ENCODE measurements at regions not wholly inside any gene's neighbourhood (a gene's known extent, or its start where the extent isn't known, plus 50 kb on each side); places are given as distances from the start of the nearest gene placed in this dataset.

DNA sequence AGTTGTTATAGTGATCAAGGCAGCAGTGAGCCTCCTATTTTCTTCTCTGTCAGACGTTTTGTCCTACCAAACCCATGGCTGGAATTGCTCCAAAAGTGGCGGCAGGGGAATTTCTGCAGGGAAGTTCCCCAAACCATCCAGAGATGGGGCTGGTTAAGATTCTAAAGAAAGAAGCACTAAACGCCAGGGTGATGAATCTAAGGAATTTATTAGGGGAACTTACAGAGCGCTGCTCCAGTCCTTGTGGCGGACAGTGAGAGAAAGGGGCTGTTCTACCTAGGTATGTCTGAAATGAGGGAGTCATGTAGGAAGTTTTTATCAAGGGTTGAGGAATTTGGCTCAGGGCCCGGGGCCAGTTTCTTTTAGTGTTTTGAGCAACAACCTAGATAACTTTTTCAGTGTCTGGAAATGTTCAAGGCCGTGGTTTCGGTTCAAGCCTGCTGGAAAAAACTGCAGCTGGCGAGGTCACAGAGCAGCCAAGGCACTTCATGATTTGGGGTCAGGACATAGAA lies 222.4 kb upstream of the B3GALT2 start:
- H3K4me3 ChIP-seq (ENCODE audit: low read depth, low read length) = no peak overlapping the region
- DNase-seq = peak; percentile 91 to 92
- H3K14ac ChIP-seq (ENCODE audit: low read length) = no peak overlapping the region
- H4K8ac ChIP-seq (ENCODE audit: low read depth, low read length) = no peak overlapping the region
- no peaks in the 10 kb centered on the region for H3K79me2 ChIP-seq (ENCODE audit: control insufficient read depth, insufficient read depth, low read length, poor library complexity)
- H3K23ac ChIP-seq (ENCODE audit: low read length) = no peak overlapping the region
- H4K12ac ChIP-seq (ENCODE audit: low read depth, low read length) = no peak overlapping the region
- no peaks in the 10 kb centered on the region for H3K36me3 ChIP-seq (ENCODE audit: control insufficient read depth in 1 of 2, insufficient read depth in 2 of 2, low read length in 2 of 2)
- no peak overlapping the region for H4K91ac ChIP-seq (ENCODE audit: low read depth, low read length)
- H2BK5ac ChIP-seq (ENCODE audit: low read depth, low read length, poor library complexity) = no peak overlapping the region
- H3K79me1 ChIP-seq (ENCODE audit: low read length) = peaks cover 5% of the 10 kb centered on the region
- H2AFZ ChIP-seq (ENCODE audit: insufficient read depth, low read length, poor library complexity) = no peak overlapping the region
- no peak overlapping the region for H3K4ac ChIP-seq (ENCODE audit: low read depth, low read length)
- no peaks in the 10 kb centered on the region for H3K27me3 ChIP-seq (ENCODE audit: insufficient read depth, low read length)
- H3K9ac ChIP-seq (ENCODE audit: low read length) = no peak overlapping the region
- H3K4me1 ChIP-seq (ENCODE audit: control insufficient read depth in 1 of 2, insufficient read depth in 2 of 2, low read length in 2 of 2) = peaks cover 0 to 6% of the 10 kb centered on the region in 2 experiments
- H2BK120ac ChIP-seq (ENCODE audit: insufficient read depth, low read length, poor library complexity) = no peak overlapping the region
- peak overlapping the region; percentile 46 for H3K27ac ChIP-seq (ENCODE audit: low read depth, low read length)
- no peaks in the 10 kb centered on the region for H3K9me3 ChIP-seq (ENCODE audit: insufficient read depth, low read depth, low read length)
- H2AK5ac ChIP-seq (ENCODE audit: low read length) = no peak overlapping the region
- no CpG with 5 or more reads among the region's 9 CpGs for WGBS (ENCODE audit: extremely low coverage, insufficient coverage, insufficient read length)
- no peak overlapping the region for H3K4me2 ChIP-seq (ENCODE audit: low read length)
- H2BK12ac ChIP-seq (ENCODE audit: low read length) = no peak overlapping the region
- H3K18ac ChIP-seq (ENCODE audit: low read length) = no peak overlapping the region

DNA sequence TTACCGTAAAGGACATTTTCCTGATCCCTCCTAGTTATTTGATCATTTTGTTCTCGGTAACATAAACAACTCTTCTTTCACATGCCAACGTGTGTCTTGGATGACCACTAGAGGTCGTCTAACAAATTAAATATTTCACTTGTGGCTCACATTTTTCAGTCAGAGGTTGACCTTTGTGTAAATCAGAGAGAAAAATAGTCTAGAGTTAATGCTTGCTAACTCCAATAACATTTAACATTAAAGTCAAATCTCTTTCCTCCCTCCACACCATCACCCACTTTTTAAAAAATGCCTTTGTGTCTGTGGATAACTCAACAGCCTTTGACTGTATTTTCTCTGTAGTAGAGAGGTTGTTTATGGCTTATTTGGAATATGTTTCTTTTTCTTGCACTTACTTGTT lies 220.5 kb upstream of the B3GALT2 start:
- no peak overlapping the region for H4K91ac ChIP-seq (ENCODE audit: low read depth, low read length)

DNA sequence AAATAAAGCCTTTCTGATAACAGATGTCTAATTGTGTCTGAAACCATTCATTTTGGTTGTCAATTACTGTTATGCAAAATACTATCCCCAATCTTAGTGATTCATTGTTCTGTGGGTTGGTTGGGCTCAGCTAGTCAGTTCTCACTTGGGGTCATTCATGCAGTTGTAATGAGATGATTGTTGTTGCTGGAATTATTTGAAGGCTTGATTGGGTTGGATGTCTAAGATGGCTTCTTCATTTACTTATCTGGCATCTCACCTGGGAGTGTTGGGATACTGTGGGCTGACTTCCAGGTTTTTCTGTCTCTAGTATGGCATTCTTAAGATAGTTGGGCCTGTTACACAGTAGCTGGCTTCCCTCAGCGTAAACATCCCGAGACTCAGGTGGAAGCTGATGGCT lies 217.8 kb upstream of the B3GALT2 start:
- H3K23ac ChIP-seq (ENCODE audit: low read length) = no peak overlapping the region
- no peak overlapping the region for H4K91ac ChIP-seq (ENCODE audit: low read depth, low read length)
- no peak overlapping the region for H3K27ac ChIP-seq (ENCODE audit: low read depth, low read length)
- H3K27me3 ChIP-seq (ENCODE audit: insufficient read depth, low read length) = no peaks in the 10 kb centered on the region
- peaks cover 5% of the 10 kb centered on the region for H3K79me1 ChIP-seq (ENCODE audit: low read length)
- no peak overlapping the region for H3K18ac ChIP-seq (ENCODE audit: low read length)
- no peak overlapping the region for H2BK120ac ChIP-seq (ENCODE audit: insufficient read depth, low read length, poor library complexity)
- no peak overlapping the region for H2BK5ac ChIP-seq (ENCODE audit: low read depth, low read length, poor library complexity)
- no peaks in the 10 kb centered on the region for H3K9me3 ChIP-seq (ENCODE audit: insufficient read depth, low read depth, low read length)
- H4K8ac ChIP-seq (ENCODE audit: low read depth, low read length) = no peak overlapping the region
- H3K9ac ChIP-seq (ENCODE audit: low read length) = no peak overlapping the region
- no peak for DNase-seq
- no peak overlapping the region for H2BK12ac ChIP-seq (ENCODE audit: low read length)
- no peaks in the 10 kb centered on the region for H3K79me2 ChIP-seq (ENCODE audit: control insufficient read depth, insufficient read depth, low read length, poor library complexity)
- WGBS (ENCODE audit: extremely low coverage, insufficient coverage, insufficient read length) = no CpG with 5 or more reads among the region's 2 CpGs
- no peak overlapping the region for H2AFZ ChIP-seq (ENCODE audit: insufficient read depth, low read length, poor library complexity)
- no peak overlapping the region for H4K12ac ChIP-seq (ENCODE audit: low read depth, low read length)
- H3K4me1 ChIP-seq (ENCODE audit: control insufficient read depth in 1 of 2, insufficient read depth in 2 of 2, low read length in 2 of 2) = peaks cover 0 to 6% of the 10 kb centered on the region in 2 experiments
- no peaks in the 10 kb centered on the region for H3K36me3 ChIP-seq (ENCODE audit: control insufficient read depth in 1 of 2, insufficient read depth in 2 of 2, low read length in 2 of 2)
- H3K4me3 ChIP-seq (ENCODE audit: low read depth, low read length) = no peak overlapping the region
- no peak overlapping the region for H2AK5ac ChIP-seq (ENCODE audit: low read length)
- no peak overlapping the region for H3K4ac ChIP-seq (ENCODE audit: low read depth, low read length)
- H3K4me2 ChIP-seq (ENCODE audit: low read length) = no peak overlapping the region
- no peak overlapping the region for H3K14ac ChIP-seq (ENCODE audit: low read length)

More for the DNA sequence above, 220.5 kb upstream of the B3GALT2 start:
- Histone ChIP-seq H4K12ac (ENCODE audit: low read depth, low read length) (no peak overlapping the region), H3K79me1 (ENCODE audit: low read length) (peaks cover 5% of the 10 kb centered on the region), H3K18ac (ENCODE audit: low read length) (no peak overlapping the region), H2BK5ac (ENCODE audit: low read depth, low read length, poor library complexity) (no peak overlapping the region), H3K27ac (ENCODE audit: low read depth, low read length) (no peak overlapping the region), H3K4me1 (ENCODE audit: control insufficient read depth in 1 of 2, insufficient read depth in 2 of 2, low read length in 2 of 2) (peaks cover 0 to 6% of the 10 kb centered on the region in 2 experiments), H2AFZ (ENCODE audit: insufficient read depth, low read length, poor library complexity) (no peak overlapping the region), H2BK120ac (ENCODE audit: insufficient read depth, low read length, poor library complexity) (no peak overlapping the region), H2AK5ac (ENCODE audit: low read length) (no peak overlapping the region), H3K9me3 (ENCODE audit: insufficient read depth, low read depth, low read length) (no peaks in the 10 kb centered on the region), H3K79me2 (ENCODE audit: control insufficient read depth, insufficient read depth, low read length, poor library complexity) (no peaks in the 10 kb centered on the region), H3K23ac (ENCODE audit: low read length) (no peak overlapping the region), H4K8ac (ENCODE audit: low read depth, low read length) (no peak overlapping the region), H3K4me3 (ENCODE audit: low read depth, low read length) (no peak overlapping the region), H3K4ac (ENCODE audit: low read depth, low read length) (no peak overlapping the region), H3K14ac (ENCODE audit: low read length) (no peak overlapping the region), H2BK12ac (ENCODE audit: low read length) (no peak overlapping the region), H3K4me2 (ENCODE audit: low read length) (no peak overlapping the region), H3K9ac (ENCODE audit: low read length) (no peak overlapping the region), H3K36me3 (ENCODE audit: control insufficient read depth in 1 of 2, insufficient read depth in 2 of 2, low read length in 2 of 2) (no peaks in the 10 kb centered on the region), H3K27me3 (ENCODE audit: insufficient read depth, low read length) (no peaks in the 10 kb centered on the region)
- DNase-seq = peak in 1 of 2 donors; percentile 68
- WGBS (ENCODE audit: extremely low coverage, insufficient coverage, insufficient read length) = no CpG with 5 or more reads among the region's 4 CpGs

DNA sequence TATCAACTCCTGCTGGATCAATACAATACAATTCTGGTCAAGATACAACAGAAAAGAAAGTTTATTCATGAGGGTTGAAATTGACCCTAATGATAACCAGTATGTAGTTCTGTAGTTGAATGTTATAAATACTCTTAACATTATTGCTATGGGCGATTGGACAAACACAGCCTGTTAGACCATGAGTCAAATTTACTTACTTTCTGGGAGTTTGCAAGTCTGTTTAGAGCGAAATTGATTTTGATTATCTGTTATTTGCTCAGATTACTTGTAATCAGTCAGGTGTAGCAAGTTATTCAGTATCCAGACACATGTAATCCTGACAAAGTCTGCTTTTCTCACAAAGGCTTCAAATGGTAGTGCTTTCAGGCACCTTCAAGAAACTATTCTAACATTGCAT lies 216.6 kb upstream of the B3GALT2 start:
- H3K79me1 ChIP-seq (ENCODE audit: low read length) = peaks cover 2% of the 10 kb centered on the region
- H3K27ac ChIP-seq (ENCODE audit: low read depth, low read length) = no peak overlapping the region
- H3K4me3 ChIP-seq (ENCODE audit: low read depth, low read length) = no peak overlapping the region
- H3K14ac ChIP-seq (ENCODE audit: low read length) = no peak overlapping the region
- H3K18ac ChIP-seq (ENCODE audit: low read length) = no peak overlapping the region
- H2AK5ac ChIP-seq (ENCODE audit: low read length) = no peak overlapping the region
- no peak overlapping the region for H3K23ac ChIP-seq (ENCODE audit: low read length)
- no peak overlapping the region for H2BK120ac ChIP-seq (ENCODE audit: insufficient read depth, low read length, poor library complexity)
- H3K4ac ChIP-seq (ENCODE audit: low read depth, low read length) = no peak overlapping the region
- no CpG with 5 or more reads among the region's 2 CpGs for WGBS (ENCODE audit: extremely low coverage, insufficient coverage, insufficient read length)
- no peaks in the 10 kb centered on the region for H3K27me3 ChIP-seq (ENCODE audit: insufficient read depth, low read length)
- DNase-seq = no peak
- no peak overlapping the region for H4K91ac ChIP-seq (ENCODE audit: low read depth, low read length)
- H3K9me3 ChIP-seq (ENCODE audit: insufficient read depth, low read depth, low read length) = no peaks in the 10 kb centered on the region
- H2AFZ ChIP-seq (ENCODE audit: insufficient read depth, low read length, poor library complexity) = no peak overlapping the region
- H3K79me2 ChIP-seq (ENCODE audit: control insufficient read depth, insufficient read depth, low read length, poor library complexity) = no peaks in the 10 kb centered on the region
- no peak overlapping the region for H4K12ac ChIP-seq (ENCODE audit: low read depth, low read length)
- peaks cover 0 to 2% of the 10 kb centered on the region in 2 experiments for H3K4me1 ChIP-seq (ENCODE audit: control insufficient read depth in 1 of 2, insufficient read depth in 2 of 2, low read length in 2 of 2)
- H4K8ac ChIP-seq (ENCODE audit: low read depth, low read length) = no peak overlapping the region
- no peak overlapping the region for H2BK12ac ChIP-seq (ENCODE audit: low read length)
- no peak overlapping the region for H2BK5ac ChIP-seq (ENCODE audit: low read depth, low read length, poor library complexity)
- H3K9ac ChIP-seq (ENCODE audit: low read length) = no peak overlapping the region
- no peaks in the 10 kb centered on the region for H3K36me3 ChIP-seq (ENCODE audit: control insufficient read depth in 1 of 2, insufficient read depth in 2 of 2, low read length in 2 of 2)
- no peak overlapping the region for H3K4me2 ChIP-seq (ENCODE audit: low read length)
